IPS DF 19.7 (cell line): ENCODE measurements at regions not wholly inside any gene's neighbourhood (a gene's known extent, or its start where the extent isn't known, plus 50 kb on each side); places are given as distances from the start of the nearest gene placed in this dataset.
"Not testable (repeated sequence)": the region's sequence is repeated elsewhere in the genome, so short reads cannot be mapped to it uniquely, and the experiment has no call there.

Source experiments
- DNase-seq: peaks from one replicate; pipeline ENCODE4 v3.0.0-alpha.2; 2013; ENCODE audit warnings: low read depth, low spot score

DNA sequence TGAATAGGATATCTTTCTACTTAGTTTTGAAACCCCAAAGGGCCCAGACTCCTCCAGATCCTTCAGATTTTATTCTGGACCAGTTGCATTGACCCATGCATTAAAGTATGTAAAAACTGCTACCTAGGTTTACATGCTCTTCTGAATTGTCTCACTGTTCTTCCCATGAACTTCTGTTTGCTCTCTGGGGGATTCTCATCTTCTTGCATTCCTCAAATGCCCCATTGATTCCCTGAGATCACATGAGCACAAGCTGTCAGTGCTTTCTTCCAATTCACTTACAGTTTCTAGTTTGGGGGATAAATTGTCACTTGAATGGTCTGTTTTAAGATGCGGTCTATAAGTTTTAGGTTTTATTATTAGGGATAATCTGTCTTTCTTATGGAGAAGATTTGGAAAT lies 188.9 kb upstream of the KIF2B start:
- no peak for DNase-seq

DNA sequence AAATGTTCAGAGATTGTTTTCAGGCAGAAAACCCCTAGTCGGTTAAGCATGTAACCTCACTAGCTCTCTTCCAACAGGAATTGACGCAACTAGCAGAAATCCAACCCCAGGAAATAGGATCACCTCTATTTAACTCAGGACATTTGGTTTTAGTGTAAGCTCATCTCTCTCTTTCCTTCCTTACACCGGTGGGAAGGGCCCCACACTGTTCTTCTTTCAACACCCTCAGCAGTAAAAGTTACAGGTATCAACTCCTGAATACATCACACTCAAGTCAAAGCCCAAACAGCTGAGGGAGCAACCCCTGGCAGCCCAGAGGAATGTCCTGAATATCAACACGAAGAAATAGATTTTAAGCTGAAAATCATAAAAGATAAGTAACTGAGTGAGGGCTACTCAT lies 191.2 kb upstream of the KIF2B start:
- no peak for DNase-seq

DNA sequence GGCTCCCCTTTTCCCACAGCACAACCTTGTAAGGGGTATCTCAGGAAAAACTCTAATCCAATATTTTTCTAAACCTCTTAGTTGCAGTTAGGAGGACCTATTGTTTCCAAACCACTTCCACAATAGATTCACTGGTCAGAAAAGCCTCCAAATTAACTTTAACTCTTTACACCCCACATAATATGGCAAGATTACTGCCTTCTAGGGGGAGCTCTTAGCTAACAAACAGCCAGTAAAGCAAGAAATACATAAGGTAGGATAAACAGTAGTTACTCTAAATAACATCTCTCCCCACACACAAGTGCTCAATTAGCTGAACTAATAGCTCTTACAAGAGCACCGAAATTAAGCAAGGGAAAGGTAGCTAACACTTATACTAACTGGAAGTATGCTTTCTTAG lies 192.1 kb upstream of the KIF2B start:
- DNase-seq: no peak

DNA sequence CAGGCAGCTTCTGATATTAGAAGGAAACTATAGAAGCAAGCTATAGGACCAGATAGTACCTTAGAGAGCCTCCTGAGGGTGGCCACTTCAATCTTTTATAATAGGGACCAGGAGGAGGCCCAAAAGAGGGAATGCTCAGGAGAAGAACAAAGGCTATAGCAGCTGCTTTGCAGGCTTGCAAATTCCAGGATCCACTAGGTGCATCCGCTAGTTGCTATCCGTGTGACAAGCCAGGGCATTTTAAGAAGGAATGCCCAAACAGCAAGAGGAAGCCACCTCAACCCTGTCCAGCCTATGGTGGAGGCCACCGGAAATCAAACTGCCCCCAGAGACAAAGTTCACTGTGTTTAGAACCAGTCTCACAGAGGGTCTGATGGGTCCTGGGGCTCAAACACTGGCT lies 192.6 kb upstream of the KIF2B start:
- no peak for DNase-seq

DNA sequence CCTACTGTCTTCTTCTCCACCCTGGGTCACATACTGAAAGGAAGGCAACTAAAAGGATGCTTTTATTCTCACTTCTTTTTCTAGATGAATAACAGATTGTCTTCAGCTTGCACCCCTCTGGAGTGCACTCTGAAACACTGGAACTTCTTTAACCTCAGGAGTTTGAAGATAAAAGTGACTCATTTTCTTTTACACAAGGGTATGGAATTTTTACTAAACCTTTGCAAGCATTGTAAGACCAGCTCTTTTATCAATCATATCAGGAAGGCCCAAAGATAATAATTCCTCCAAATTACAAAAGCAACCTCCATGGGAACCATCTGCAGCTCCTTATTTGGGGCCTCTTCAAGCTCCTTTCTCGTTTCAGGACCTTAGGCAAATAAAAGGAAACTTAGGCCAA lies 193.5 kb upstream of the KIF2B start:
- DNase-seq: no peak

DNA sequence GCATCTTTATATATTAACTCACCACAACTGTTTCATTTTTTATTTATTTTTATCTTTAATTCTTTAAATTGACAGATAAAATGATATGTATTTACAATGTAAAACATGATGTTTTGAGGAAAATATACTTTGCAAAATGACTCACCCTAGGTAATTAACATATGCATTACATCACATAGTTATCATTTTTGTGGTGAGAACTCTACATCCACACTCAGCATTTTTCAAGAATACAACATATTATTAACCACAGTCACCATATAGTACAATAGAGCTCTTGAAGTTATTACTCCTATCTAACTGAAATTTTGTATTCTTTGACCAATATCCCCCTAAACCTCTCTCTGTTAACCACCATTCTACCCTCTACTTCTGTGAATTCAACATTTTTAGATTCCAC lies 194.7 kb upstream of the KIF2B start:
- DNase-seq: no peak

DNA sequence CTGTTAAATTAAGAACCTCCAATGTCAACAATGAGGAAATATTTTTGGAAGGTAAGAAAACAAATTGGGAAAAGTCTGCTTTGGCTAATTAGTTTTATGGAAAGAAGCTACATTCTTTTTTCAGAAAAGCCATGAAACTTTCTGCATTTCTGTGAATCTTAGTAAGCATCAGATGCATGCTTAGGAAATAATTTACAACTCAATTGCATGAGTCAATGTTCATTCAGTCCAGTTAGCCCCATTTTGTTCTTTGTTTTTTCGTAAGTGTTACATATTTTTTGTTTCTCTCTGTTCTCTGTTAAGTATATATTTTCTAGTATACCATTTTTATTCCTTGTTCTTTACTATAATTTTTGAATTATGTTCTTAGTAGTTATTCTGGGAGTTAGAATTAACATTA lies 195.2 kb upstream of the KIF2B start:
- DNase-seq: no peak

DNA sequence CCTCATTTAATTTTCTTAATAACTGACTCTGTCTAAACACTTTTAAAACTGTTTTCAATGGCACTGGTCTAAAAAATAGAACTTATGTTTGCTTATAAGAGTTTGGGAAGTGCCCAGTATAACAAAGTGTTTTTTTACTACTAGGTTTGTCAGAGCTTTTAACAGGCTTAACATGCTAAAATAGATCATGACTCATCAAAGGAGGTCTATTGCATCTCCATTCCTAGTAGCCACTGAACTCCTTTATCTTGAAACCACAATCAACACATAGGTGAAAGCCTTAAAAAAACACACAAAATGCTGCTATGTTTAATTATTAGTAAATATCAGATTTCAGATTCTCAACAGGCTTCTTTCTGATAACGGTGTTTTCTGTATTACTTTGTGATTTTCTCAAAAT lies 196.4 kb upstream of the KIF2B start:
- no peak for DNase-seq

DNA sequence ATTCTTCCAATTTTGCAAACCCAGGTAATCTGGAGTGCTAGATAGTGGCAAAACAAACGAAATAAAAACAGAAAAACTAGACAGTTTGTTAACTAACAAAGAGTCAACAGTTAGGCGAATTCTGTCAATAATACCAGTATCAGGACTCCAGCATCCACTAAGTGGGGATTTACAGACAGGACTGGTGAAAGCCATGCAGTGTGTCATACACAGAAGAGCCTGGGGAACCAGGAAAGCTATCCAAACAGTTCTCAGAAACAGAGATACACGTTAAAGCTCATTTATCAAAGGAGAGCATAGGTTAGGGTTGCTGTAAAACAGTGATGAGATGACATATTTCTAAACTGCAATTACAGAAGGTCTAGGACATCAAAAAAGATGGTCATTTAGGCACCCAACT lies 203.7 kb upstream of the KIF2B start:
- DNase-seq: no peak

DNA sequence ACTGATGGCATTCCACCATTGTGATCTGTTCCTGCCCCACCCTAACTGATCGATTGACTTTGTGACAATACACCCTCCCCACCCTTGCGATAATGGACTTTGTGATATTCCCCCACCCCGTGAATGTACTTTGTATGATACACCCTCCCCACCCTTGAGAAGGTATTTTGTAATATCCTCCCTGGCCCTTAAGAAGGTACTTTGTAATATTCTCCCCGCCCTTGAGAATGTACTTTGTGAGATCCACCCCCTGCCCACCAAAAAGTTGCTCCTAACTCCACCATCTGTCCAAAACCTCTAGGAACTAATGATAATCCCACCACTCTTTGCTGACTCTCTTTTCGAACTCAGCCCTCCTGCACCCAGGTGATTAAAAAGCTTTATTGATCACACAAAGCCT lies 214.5 kb upstream of the KIF2B start:
- DNase-seq: not testable (repeated sequence)

DNA sequence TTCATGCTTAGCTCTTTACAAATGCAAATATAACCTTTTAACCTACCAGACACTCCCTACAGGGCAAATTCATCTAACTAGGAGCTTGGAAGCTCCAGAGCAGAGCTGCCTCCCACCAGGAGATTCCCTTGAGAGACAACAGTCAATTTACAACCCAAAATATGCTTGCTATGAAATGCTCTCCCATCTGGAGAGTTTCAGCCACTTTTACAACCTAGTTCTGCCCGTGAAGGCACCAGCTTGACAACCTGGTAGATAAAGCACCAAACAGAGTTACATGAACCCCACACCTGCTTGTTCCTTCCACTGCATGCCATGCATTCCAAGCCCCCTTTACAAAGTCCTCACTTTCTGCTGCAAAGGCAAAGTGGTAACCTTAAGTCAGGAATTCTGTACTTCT lies 215.3 kb upstream of the KIF2B start:
- DNase-seq: peak; percentile 86

DNA sequence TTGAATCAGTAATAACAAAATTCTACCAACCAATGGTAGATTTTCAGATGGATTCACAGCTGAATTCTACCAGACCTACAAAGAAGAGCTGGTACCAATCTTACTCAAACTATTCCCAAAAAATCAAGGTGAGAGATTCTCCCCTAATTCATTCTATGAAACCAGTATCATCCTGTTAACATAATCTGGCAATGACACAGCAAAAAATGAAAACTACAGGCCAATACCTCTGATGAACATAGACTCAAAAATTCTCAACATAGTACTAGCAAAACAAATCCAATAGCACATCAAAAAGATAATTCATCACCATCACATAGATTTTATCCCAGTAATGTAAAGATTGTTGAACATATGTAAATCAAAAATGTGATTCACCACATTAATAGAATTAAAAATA lies 234.4 kb upstream of the KIF2B start:
- no peak for DNase-seq

DNA sequence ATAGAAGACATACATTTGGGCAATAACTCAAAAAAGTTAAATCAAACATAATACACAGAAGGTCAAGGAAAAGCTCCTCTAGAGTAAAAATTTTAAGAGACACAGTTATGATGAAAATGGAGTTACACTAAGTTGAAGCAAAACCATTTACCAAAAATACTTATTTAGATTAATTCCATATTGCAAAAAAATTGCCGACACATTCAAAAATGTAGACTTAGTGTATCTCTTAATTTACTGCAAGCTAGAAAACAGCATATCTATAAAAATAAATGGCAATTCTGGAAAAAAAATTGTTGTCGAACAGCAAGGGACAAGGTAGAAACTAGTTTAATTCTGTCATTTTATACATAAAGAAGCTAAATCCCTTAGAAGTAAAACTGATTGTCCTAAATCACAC lies 248.7 kb upstream of the KIF2B start:
- DNase-seq: no peak

DNA sequence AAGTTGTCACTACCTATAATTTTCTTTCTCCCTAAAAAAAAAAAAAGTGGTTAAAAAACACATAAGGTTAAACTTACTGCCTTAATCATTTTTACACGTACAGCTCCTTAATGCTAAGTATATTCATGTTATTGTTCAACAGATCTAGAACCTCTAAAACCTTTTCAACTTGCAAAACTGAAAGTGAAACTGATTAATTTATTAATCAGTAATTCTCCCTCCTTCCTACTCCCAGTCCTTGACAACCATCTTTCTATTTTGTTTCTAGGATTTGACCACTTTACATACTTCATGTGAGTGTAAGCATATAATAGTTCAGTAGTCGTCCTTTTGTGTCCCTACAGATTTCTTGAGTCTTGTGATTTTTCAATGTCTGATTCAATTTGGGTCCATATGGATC lies 251.4 kb upstream of the KIF2B start:
- DNase-seq: no peak

DNA sequence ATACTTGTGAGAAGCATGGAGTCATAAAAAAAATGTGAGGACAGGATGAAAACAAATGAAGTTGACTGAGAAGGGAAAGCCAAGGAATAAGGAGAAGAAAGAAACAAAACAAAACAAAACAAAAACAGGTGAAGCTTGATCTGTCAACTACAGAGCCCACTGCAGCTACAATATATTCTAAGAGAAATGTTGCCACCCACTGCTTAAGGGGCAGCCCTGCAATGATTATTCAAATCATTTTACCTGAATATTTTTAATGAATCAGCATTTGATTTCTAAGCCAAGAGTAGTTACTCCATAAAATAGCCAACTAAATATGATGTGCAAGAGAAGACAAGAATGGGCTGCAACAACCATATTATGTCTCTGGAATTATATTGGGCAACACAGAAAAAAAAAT lies 252.0 kb upstream of the KIF2B start:
- no peak for DNase-seq

DNA sequence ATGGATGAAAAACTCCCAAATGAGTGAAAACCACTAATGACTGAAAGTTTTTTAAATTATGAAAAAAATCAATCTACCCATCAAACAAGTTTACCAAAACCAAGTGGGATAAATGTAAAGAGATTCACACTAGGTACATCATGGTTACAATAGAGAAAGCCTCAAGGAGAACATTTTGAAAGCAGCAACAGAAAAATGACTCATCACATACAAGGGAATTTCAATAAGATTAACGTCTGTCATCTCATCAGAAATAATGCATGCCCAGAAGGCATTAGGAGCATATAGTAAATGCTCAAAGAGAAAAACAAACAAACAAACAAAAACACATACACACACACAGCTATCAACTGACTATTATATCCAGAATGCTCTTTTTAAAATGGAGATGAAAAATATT lies 261.8 kb upstream of the KIF2B start:
- DNase-seq: no peak

DNA sequence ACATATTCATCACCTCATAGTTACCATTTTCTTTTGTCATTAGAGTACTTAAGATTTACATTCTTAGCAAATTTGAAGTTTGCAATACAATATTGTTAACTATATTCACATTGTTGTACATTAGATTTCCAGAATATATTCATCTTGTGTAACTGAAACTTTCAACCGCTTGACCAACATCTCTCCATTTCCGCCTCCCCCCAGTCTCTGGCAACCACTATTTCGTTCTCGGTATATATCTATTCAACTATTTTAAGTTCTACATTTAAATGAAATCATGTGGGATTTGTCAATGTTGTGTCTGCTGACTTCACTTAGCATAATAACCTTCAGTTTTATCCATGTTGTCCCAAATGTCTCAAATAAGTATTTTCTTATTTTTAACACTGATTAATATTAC lies 274.5 kb upstream of the KIF2B start:
- no peak for DNase-seq

DNA sequence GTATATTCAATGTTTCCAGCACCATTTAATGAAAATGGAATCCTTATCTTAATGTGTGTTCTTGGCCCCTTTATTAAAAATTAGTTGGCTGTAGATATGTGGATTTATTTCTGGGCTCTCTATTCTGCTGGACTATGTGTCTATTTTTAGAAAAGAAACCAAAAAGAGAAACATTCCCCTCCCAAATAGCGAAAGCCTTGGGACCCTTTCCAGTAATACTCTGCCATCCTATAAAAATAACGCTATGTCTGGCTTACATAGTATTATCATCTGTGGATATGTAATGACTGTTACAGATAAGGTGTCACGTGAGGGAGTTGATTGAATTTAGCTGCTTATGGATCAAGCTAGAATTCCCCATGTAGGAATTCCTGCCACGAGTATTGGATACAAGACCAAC lies 279.3 kb upstream of the KIF2B start:
- DNase-seq: no peak

DNA sequence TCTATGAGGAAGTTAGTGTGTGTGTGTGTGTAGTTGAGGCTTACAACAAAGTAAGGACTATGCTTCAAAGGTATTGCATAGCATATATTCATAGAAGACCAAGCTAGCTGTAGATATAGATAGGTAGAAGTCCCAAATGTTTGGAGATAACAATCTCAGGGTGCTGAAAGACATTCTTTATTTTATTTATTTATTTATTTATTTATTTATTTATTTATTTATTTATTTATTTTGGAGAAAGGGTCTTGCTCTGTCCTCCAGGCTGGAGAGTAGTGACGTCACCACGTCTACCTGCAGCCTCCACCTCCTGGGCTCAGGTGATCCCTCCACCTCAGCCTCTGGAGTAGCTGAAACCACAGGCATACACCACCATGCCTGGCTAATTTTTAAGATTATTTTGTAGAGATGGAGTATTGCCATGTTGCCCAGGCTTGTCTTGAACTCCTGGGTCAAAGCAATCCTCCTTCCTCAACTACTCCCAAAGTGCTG lies 284.6 kb upstream of the KIF2B start:
- DNase-seq: no peak

DNA sequence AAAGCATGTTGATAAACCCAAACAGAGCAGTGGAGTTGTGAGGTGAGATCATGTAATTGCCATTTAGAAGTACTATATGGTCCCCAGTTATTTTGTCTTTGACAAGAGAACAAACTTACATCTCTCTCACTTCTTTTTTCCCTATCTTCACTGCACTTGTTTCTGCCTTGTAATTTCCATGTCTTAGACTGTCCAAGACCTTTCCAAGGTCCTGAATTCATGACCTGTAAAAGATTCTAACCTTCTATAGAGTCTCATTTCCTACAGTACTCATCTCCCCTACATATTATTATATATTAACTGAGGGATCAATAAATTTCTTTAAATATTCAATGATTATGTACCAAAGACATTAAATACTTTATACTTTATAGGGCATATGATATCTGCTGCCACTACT lies 295.3 kb upstream of the KIF2B start:
- DNase-seq: no peak

DNA sequence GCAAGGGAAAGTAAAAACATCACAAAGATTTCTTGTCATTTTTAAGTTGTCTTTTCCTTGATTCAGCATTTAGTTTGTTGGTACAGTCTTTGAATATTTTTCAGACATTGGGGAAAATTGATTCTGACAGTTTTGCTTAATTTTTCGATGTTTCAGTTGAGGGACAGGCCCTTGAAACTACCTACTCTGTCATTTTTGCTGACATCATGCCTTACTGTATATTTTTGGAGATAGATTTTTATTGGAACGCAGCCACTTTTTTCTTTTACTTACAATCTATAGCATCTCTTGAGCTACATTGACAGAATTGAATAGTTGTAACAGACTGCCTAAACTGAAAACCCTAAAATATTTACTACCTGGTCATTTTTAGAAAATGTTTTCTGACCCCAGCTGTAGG lies 297.1 kb upstream of the KIF2B start:
- no peak for DNase-seq

DNA sequence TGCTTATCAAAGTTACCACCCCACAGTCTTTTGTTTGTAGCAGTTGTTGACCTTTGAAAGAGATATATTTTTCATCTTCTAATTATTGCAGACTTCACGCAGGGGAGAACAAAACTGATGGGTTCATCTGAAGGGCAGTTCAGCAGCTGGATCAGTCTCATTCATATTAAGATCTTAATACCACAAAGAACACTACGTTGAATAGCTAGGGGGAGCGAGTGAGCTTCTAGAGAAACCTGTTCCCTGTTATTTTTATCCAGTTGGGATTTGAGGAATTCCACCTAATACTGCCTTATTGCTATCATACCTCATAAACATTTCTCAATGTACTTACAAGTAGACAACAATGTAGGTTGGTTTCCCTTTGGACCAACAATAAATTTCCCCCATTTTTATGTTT lies 306.1 kb upstream of the KIF2B start:
- DNase-seq: peak; percentile 9

DNA sequence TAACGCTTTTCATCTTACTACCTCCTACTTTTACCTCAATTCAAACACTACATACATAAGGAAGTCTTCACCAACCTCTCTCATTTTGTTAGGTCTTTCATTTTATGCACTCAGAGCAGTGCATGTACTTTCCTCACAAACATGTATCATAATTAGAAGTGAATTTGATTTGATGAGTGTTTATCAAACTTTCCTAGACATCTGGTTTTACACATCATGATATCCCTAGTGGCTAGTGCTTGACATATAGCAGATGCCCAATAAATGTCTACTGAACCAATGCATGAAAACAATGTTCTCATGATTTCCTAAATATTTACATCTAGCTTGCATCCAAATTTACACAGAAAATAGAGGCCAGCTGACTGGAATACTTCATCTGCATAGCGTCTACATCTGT lies 323.4 kb upstream of the KIF2B start:
- DNase-seq: no peak

DNA sequence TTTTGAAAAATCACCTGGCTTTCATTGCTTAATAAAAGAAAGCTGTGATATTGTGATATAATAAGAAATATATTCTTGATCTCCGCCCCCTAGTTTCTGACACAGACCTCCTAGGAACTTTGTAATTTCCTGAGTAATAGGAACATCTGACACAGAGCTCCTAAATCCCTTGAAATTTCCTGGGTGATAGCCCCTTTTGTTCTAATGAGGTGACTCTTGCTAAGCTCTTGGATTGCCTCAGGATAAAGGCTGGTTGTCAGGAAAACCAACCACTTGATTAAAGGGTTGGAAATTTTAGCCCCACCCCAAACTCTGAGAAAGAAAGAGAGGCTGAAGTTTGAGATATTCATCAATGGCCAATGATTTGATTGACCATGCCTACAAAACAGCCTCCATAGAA lies 326.4 kb upstream of the KIF2B start:
- DNase-seq: no peak

DNA sequence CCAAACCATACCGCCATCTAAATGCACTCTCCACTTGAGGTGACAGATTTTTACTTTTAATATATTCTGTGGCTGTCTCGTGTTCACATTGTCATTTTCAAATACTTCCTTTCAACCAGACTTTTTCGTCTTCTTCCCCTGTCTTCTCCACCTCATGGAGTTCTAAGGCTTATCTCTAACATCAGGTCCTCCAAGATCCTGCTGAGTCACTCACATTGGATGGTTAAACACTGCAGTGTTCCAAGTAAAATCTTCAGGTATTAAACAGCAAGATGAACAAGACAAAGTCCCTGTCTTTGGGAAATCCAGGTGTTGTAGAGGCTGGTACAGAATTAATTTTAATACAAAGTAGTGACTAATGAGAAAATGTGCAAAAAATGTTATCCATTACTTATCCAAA lies 330.2 kb upstream of the KIF2B start:
- DNase-seq: no peak
